HL-60 (cell line): ENCODE measurements at regions not wholly inside any gene's neighbourhood (a gene's known extent, or its start where the extent isn't known, plus 50 kb on each side); places are given as distances from the start of the nearest gene placed in this dataset.

ENCODE experiments used
- CTCF ChIP-seq: IDR thresholded peaks from one replicate; pipeline ENCODE4 v1.5.1; 2011; ENCODE audit warnings: low read length, control low read depth, inconsistent platforms; ENCODE audit not compliant: insufficient read depth
- GABPA ChIP-seq: IDR thresholded peaks from 2 replicates; pipeline ENCODE4 v1.6.1; 2012; ENCODE audit warnings: low read depth
- POLR2AphosphoS5 ChIP-seq: IDR thresholded peaks from 2 replicates; pipeline ENCODE4 v1.6.1; 2012; ENCODE audit warnings: low read depth
- REST ChIP-seq: IDR thresholded peaks from 2 replicates; pipeline ENCODE4 v1.6.1; 2012; ENCODE audit warnings: low read depth; ENCODE audit not compliant: insufficient replicate concordance

GRCh38 chr15:97027772-97028171 lies 697.3 kb downstream of the NR2F2 start:
- TF ChIP-seq REST = no peak
- no peak for TF ChIP-seq CTCF
- no peak for TF ChIP-seq POLR2AphosphoS5
- TF ChIP-seq GABPA = no peak
